Liver (tissue), 3 donors: ENCODE measurements at regions not wholly inside any gene's neighbourhood (a gene's known extent, or its start where the extent isn't known, plus 50 kb on each side); places are given as distances from the start of the nearest gene placed in this dataset.

Experiments
- FOXA1 ChIP-seq: IDR thresholded peaks from 2 replicates; pipeline ENCODE4 v1.6.1; 2016; ENCODE audit warnings: antibody characterized with exemption
- GABPA ChIP-seq, 2 donors: IDR thresholded peaks in 1 of 2; conservative IDR thresholded peaks in 1 of 2; 2 replicates each; pipeline ENCODE4 v1.6.1; 2016; ENCODE audit warnings: antibody characterized with exemption in 2 of 2, mild to moderate bottlenecking in 1 of 2, moderate library complexity in 1 of 2
- JUND ChIP-seq, 2 donors: IDR thresholded peaks; 2 replicates each; pipeline ENCODE4 v1.6.1; 2016; ENCODE audit warnings: antibody characterized with exemption in 2 of 2
- NR2F2 ChIP-seq: IDR thresholded peaks from 2 replicates; pipeline ENCODE4 v1.6.1; 2016; ENCODE audit warnings: antibody characterized with exemption
- RAD21 ChIP-seq, 2 donors: IDR thresholded peaks; 2 replicates each; pipeline ENCODE4 v1.6.1; 2016; ENCODE audit warnings: antibody characterized with exemption in 2 of 2, mild to moderate bottlenecking in 2 of 2
- RXRA ChIP-seq, 2 donors: IDR thresholded peaks; 2 replicates each; pipeline ENCODE4 v1.6.1; 2017 to 2018; ENCODE audit warnings: antibody characterized with exemption in 2 of 2, mild to moderate bottlenecking in 1 of 2
- SP1 ChIP-seq: IDR thresholded peaks from 2 replicates; pipeline ENCODE4 v1.6.1; 2018; ENCODE audit warnings: antibody characterized with exemption, mild to moderate bottlenecking
- TAF1 ChIP-seq: conservative IDR thresholded peaks from 2 replicates; pipeline ENCODE4 v1.6.1; 2016; ENCODE audit warnings: antibody characterized with exemption, mild to moderate bottlenecking
- YY1 ChIP-seq: IDR thresholded peaks from 2 replicates; pipeline ENCODE4 v1.6.1; 2016; ENCODE audit warnings: antibody characterized with exemption, mild to moderate bottlenecking
- TF ChIP-seq, protein P1 (sequence below): fragments of 150-350 bp; IDR thresholded peaks from 2 replicates; pipeline ENCODE4 v1.5.1; 2017; ENCODE audit warnings: improper control_type of control experiment, low read depth, low read length; ENCODE audit not compliant: missing input control
- TF ChIP-seq, protein P2 (sequence below): IDR thresholded peaks from 2 replicates; pipeline ENCODE4 v1.6.1; 2016; ENCODE audit warnings: antibody characterized with exemption
- TF ChIP-seq, protein P3 (sequence below): IDR thresholded peaks from 2 replicates; pipeline ENCODE4 v1.6.1; 2016; ENCODE audit warnings: antibody characterized with exemption, mild to moderate bottlenecking
- TF ChIP-seq, protein P4 (sequence below): IDR thresholded peaks from 2 replicates; pipeline ENCODE4 v1.6.1; 2016; ENCODE audit warnings: antibody characterized with exemption
- donor health status: healthy.
- donor health status: healthy.

DNA sequence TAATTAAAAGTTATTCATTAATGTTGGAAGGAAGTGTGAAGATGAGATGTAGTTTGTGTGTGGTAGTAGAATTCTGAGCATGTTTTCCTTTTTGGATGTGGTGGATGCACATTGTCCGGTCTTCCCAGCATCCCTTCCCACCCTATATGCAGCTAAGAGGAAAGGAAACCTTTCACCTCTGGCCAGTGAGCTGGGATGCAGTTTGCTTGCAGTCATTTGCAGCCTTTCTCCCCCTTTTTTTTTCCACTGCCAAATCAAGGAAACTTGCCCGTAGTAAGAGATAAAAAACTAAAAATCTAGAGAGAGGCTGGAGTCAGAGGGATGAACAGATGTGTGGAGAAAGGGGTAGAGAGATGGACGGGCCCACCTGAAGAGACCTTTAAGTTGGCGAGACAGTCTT, 72.5 kb upstream of the SLC38A2 start:
- TF ChIP-seq, protein P1, sequence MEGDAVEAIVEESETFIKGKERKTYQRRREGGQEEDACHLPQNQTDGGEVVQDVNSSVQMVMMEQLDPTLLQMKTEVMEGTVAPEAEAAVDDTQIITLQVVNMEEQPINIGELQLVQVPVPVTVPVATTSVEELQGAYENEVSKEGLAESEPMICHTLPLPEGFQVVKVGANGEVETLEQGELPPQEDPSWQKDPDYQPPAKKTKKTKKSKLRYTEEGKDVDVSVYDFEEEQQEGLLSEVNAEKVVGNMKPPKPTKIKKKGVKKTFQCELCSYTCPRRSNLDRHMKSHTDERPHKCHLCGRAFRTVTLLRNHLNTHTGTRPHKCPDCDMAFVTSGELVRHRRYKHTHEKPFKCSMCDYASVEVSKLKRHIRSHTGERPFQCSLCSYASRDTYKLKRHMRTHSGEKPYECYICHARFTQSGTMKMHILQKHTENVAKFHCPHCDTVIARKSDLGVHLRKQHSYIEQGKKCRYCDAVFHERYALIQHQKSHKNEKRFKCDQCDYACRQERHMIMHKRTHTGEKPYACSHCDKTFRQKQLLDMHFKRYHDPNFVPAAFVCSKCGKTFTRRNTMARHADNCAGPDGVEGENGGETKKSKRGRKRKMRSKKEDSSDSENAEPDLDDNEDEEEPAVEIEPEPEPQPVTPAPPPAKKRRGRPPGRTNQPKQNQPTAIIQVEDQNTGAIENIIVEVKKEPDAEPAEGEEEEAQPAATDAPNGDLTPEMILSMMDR = no peak
- TF ChIP-seq FOXA1 (no peak), JUND (IDR thresholded peaks at IDR 0.05) (no peak), RXRA (IDR thresholded peaks at IDR 0.05) (no peak), RAD21 (IDR thresholded peaks at IDR 0.05) (no peak), TAF1 (no peak), GABPA (IDR thresholded peaks at IDR 0.05 in 1 of 2, conservative IDR thresholded peaks at IDR 0.05 in 1 of 2) (no peak), SP1 (no peak), NR2F2 (no peak), YY1 (no peak)
- TF ChIP-seq, protein P2, sequence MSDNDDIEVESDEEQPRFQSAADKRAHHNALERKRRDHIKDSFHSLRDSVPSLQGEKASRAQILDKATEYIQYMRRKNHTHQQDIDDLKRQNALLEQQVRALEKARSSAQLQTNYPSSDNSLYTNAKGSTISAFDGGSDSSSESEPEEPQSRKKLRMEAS = no peak
- TF ChIP-seq, protein P3, sequence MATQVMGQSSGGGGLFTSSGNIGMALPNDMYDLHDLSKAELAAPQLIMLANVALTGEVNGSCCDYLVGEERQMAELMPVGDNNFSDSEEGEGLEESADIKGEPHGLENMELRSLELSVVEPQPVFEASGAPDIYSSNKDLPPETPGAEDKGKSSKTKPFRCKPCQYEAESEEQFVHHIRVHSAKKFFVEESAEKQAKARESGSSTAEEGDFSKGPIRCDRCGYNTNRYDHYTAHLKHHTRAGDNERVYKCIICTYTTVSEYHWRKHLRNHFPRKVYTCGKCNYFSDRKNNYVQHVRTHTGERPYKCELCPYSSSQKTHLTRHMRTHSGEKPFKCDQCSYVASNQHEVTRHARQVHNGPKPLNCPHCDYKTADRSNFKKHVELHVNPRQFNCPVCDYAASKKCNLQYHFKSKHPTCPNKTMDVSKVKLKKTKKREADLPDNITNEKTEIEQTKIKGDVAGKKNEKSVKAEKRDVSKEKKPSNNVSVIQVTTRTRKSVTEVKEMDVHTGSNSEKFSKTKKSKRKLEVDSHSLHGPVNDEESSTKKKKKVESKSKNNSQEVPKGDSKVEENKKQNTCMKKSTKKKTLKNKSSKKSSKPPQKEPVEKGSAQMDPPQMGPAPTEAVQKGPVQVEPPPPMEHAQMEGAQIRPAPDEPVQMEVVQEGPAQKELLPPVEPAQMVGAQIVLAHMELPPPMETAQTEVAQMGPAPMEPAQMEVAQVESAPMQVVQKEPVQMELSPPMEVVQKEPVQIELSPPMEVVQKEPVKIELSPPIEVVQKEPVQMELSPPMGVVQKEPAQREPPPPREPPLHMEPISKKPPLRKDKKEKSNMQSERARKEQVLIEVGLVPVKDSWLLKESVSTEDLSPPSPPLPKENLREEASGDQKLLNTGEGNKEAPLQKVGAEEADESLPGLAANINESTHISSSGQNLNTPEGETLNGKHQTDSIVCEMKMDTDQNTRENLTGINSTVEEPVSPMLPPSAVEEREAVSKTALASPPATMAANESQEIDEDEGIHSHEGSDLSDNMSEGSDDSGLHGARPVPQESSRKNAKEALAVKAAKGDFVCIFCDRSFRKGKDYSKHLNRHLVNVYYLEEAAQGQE = no peak
- TF ChIP-seq, protein P4, sequence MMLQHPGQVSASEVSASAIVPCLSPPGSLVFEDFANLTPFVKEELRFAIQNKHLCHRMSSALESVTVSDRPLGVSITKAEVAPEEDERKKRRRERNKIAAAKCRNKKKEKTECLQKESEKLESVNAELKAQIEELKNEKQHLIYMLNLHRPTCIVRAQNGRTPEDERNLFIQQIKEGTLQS = no peak
